ENCODE measurements at regions not wholly inside any gene's neighbourhood (a gene's known extent, or its start where the extent isn't known, plus 50 kb on each side); places are given as distances from the start of the nearest gene placed in this dataset.

GRCh38 chr4:152045807-152046571, 285.2 kb upstream of the GATB start:
- no peak overlapping the region for H3K9ac ChIP-seq (ENCODE audit: low read length)
- peaks cover 2% of the 10 kb centered on the region for H3K27me3 ChIP-seq (ENCODE audit: control insufficient read depth, insufficient read depth, low read length)
- no peaks in the 10 kb centered on the region for H3K36me3 ChIP-seq (ENCODE audit: control insufficient read depth, insufficient read depth, low read length)
- H3K4me1 ChIP-seq (ENCODE audit: control insufficient read depth, insufficient read depth, low read length), result no peaks in the 10 kb centered on the region
- peak overlapping the region; percentile 12 for H3K4me3 ChIP-seq (ENCODE audit: low read length)
- H3K27ac ChIP-seq (ENCODE audit: low read depth, low read length), result no peak overlapping the region

- Histone ChIP-seq H3K9ac (ENCODE audit: low read length) (no peak overlapping the region), H3K36me3 (ENCODE audit: control insufficient read depth, insufficient read depth, low read length) (no peaks in the 10 kb centered on the region), H3K4me3 (ENCODE audit: low read length) (peak overlapping the region; percentile 12), H3K27ac (ENCODE audit: low read depth, low read length) (no peak overlapping the region), H3K4me1 (ENCODE audit: control insufficient read depth, insufficient read depth, low read length) (no peaks in the 10 kb centered on the region), H3K27me3 (ENCODE audit: control insufficient read depth, insufficient read depth, low read length) (peaks cover 2% of the 10 kb centered on the region)
Measured at GRCh38 chr4:152045449-152045806, 284.6 kb upstream of the GATB start.

- no peaks in the 10 kb centered on the region for H3K36me3 ChIP-seq (ENCODE audit: control insufficient read depth, insufficient read depth, low read length)
- no peak overlapping the region for H3K9ac ChIP-seq (ENCODE audit: low read length)
- no peak overlapping the region for H3K4me3 ChIP-seq (ENCODE audit: low read length)
- no peak overlapping the region for H3K27ac ChIP-seq (ENCODE audit: low read depth, low read length)
- no peaks in the 10 kb centered on the region for H3K4me1 ChIP-seq (ENCODE audit: control insufficient read depth, insufficient read depth, low read length)
- H3K27me3 ChIP-seq (ENCODE audit: control insufficient read depth, insufficient read depth, low read length), result no peaks in the 10 kb centered on the region
Measured at GRCh38 chr4:152044331-152045036, 283.7 kb upstream of the GATB start.

GRCh38 chr4:152041295-152041694, 280.5 kb upstream of the GATB start:
- Histone ChIP-seq H3K27me3 (ENCODE audit: control insufficient read depth, insufficient read depth, low read length) (no peaks in the 10 kb centered on the region), H3K4me1 (ENCODE audit: control insufficient read depth, insufficient read depth, low read length) (no peaks in the 10 kb centered on the region), H3K36me3 (ENCODE audit: control insufficient read depth, insufficient read depth, low read length) (no peaks in the 10 kb centered on the region), H3K27ac (ENCODE audit: low read depth, low read length) (no peak overlapping the region), H3K4me3 (ENCODE audit: low read length) (no peak overlapping the region), H3K9ac (ENCODE audit: low read length) (no peak overlapping the region)

- Histone ChIP-seq H3K36me3 (ENCODE audit: control insufficient read depth, insufficient read depth, low read length) (no peaks in the 10 kb centered on the region), H3K4me1 (ENCODE audit: control insufficient read depth, insufficient read depth, low read length) (no peaks in the 10 kb centered on the region), H3K27me3 (ENCODE audit: control insufficient read depth, insufficient read depth, low read length) (no peaks in the 10 kb centered on the region), H3K27ac (ENCODE audit: low read depth, low read length) (no peak overlapping the region), H3K9ac (ENCODE audit: low read length) (no peak overlapping the region), H3K4me3 (ENCODE audit: low read length) (no peak overlapping the region)
Measured at GRCh38 chr4:152039691-152040090, 278.9 kb upstream of the GATB start.

GRCh38 chr4:152039023-152039481, 278.2 kb upstream of the GATB start:
- Histone ChIP-seq H3K4me3 (ENCODE audit: low read length) (no peak overlapping the region), H3K27me3 (ENCODE audit: control insufficient read depth, insufficient read depth, low read length) (no peaks in the 10 kb centered on the region), H3K36me3 (ENCODE audit: control insufficient read depth, insufficient read depth, low read length) (no peaks in the 10 kb centered on the region), H3K9ac (ENCODE audit: low read length) (no peak overlapping the region), H3K27ac (ENCODE audit: low read depth, low read length) (no peak overlapping the region), H3K4me1 (ENCODE audit: control insufficient read depth, insufficient read depth, low read length) (no peaks in the 10 kb centered on the region)

GRCh38 chr4:152038238-152038637, 277.4 kb upstream of the GATB start:
- Histone ChIP-seq H3K27ac (ENCODE audit: low read depth, low read length) (no peak overlapping the region), H3K9ac (ENCODE audit: low read length) (no peak overlapping the region), H3K4me1 (ENCODE audit: control insufficient read depth, insufficient read depth, low read length) (no peaks in the 10 kb centered on the region), H3K4me3 (ENCODE audit: low read length) (no peak overlapping the region), H3K36me3 (ENCODE audit: control insufficient read depth, insufficient read depth, low read length) (no peaks in the 10 kb centered on the region), H3K27me3 (ENCODE audit: control insufficient read depth, insufficient read depth, low read length) (no peaks in the 10 kb centered on the region)

- no peak overlapping the region for H3K4me3 ChIP-seq (ENCODE audit: low read length)
- no peak overlapping the region for H3K9ac ChIP-seq (ENCODE audit: low read length)
- H3K4me1 ChIP-seq (ENCODE audit: control insufficient read depth, insufficient read depth, low read length), result no peaks in the 10 kb centered on the region
- no peaks in the 10 kb centered on the region for H3K36me3 ChIP-seq (ENCODE audit: control insufficient read depth, insufficient read depth, low read length)
- no peak overlapping the region for H3K27ac ChIP-seq (ENCODE audit: low read depth, low read length)
- H3K27me3 ChIP-seq (ENCODE audit: control insufficient read depth, insufficient read depth, low read length), result no peaks in the 10 kb centered on the region
Measured at GRCh38 chr4:152037435-152037834, 276.6 kb upstream of the GATB start.

- H3K27me3 ChIP-seq (ENCODE audit: control insufficient read depth, insufficient read depth, low read length), result no peaks in the 10 kb centered on the region
- no peaks in the 10 kb centered on the region for H3K36me3 ChIP-seq (ENCODE audit: control insufficient read depth, insufficient read depth, low read length)
- H3K4me1 ChIP-seq (ENCODE audit: control insufficient read depth, insufficient read depth, low read length), result no peaks in the 10 kb centered on the region
- H3K27ac ChIP-seq (ENCODE audit: low read depth, low read length), result no peak overlapping the region
- H3K9ac ChIP-seq (ENCODE audit: low read length), result no peak overlapping the region
- no peak overlapping the region for H3K4me3 ChIP-seq (ENCODE audit: low read length)
Measured at GRCh38 chr4:152033621-152034020, 272.8 kb upstream of the GATB start.

- Histone ChIP-seq H3K4me1 (ENCODE audit: control insufficient read depth, insufficient read depth, low read length) (no peaks in the 10 kb centered on the region), H3K27me3 (ENCODE audit: control insufficient read depth, insufficient read depth, low read length) (no peaks in the 10 kb centered on the region), H3K27ac (ENCODE audit: low read depth, low read length) (peak overlapping the region; percentile 19), H3K4me3 (ENCODE audit: low read length) (no peak overlapping the region), H3K9ac (ENCODE audit: low read length) (no peak overlapping the region), H3K36me3 (ENCODE audit: control insufficient read depth, insufficient read depth, low read length) (no peaks in the 10 kb centered on the region)
Measured at GRCh38 chr4:152032722-152033131, 271.9 kb upstream of the GATB start.

GRCh38 chr4:152029631-152030030, 268.8 kb upstream of the GATB start:
- H3K27me3 ChIP-seq (ENCODE audit: control insufficient read depth, insufficient read depth, low read length), result no peaks in the 10 kb centered on the region
- no peaks in the 10 kb centered on the region for H3K36me3 ChIP-seq (ENCODE audit: control insufficient read depth, insufficient read depth, low read length)
- H3K4me3 ChIP-seq (ENCODE audit: low read length), result no peak overlapping the region
- H3K9ac ChIP-seq (ENCODE audit: low read length), result no peak overlapping the region
- no peaks in the 10 kb centered on the region for H3K4me1 ChIP-seq (ENCODE audit: control insufficient read depth, insufficient read depth, low read length)
- no peak overlapping the region for H3K27ac ChIP-seq (ENCODE audit: low read depth, low read length)

GRCh38 chr4:152028131-152028530, 267.3 kb upstream of the GATB start:
- Histone ChIP-seq H3K27ac (ENCODE audit: low read depth, low read length) (no peak overlapping the region), H3K4me3 (ENCODE audit: low read length) (no peak overlapping the region), H3K36me3 (ENCODE audit: control insufficient read depth, insufficient read depth, low read length) (no peaks in the 10 kb centered on the region), H3K9ac (ENCODE audit: low read length) (no peak overlapping the region), H3K4me1 (ENCODE audit: control insufficient read depth, insufficient read depth, low read length) (no peaks in the 10 kb centered on the region), H3K27me3 (ENCODE audit: control insufficient read depth, insufficient read depth, low read length) (no peaks in the 10 kb centered on the region)

GRCh38 chr4:152024881-152025280, 264.1 kb upstream of the GATB start:
- Histone ChIP-seq H3K36me3 (ENCODE audit: control insufficient read depth, insufficient read depth, low read length) (no peaks in the 10 kb centered on the region), H3K9ac (ENCODE audit: low read length) (no peak overlapping the region)

More at GRCh38 chr4:152024881-152025280, 264.1 kb upstream of the GATB start:
- H3K27ac ChIP-seq (ENCODE audit: low read depth, low read length), result no peak overlapping the region
- no peaks in the 10 kb centered on the region for H3K27me3 ChIP-seq (ENCODE audit: control insufficient read depth, insufficient read depth, low read length)
- no peak overlapping the region for H3K4me3 ChIP-seq (ENCODE audit: low read length)
- no peaks in the 10 kb centered on the region for H3K4me1 ChIP-seq (ENCODE audit: control insufficient read depth, insufficient read depth, low read length)

Measured in rectal smooth muscle tissue (tissue), 1 donor.